Endodermal cell (in vitro differentiated cells): ENCODE measurements at regions not wholly inside any gene's neighbourhood (a gene's known extent, or its start where the extent isn't known, plus 50 kb on each side); places are given as distances from the start of the nearest gene placed in this dataset.

Source experiments
- DNase-seq: peaks from one replicate; pipeline ENCODE4 v3.0.0-alpha.2; 2017
- H3K27ac ChIP-seq: 2 replicates; pipeline ENCODE4 v1.5.1; 2013; ENCODE audit warnings: mild to moderate bottlenecking, low read depth, low read length, moderate library complexity
- H3K27me3 ChIP-seq: 2 replicates; pipeline ENCODE4 v1.6.1; 2013; ENCODE audit warnings: mild to moderate bottlenecking, low read length, moderate library complexity; ENCODE audit not compliant: insufficient read depth, control insufficient read depth, poor library complexity, severe bottlenecking
- H3K36me3 ChIP-seq: 2 replicates; pipeline ENCODE4 v1.7.0; 2013; ENCODE audit warnings: mild to moderate bottlenecking, low read length, moderate library complexity; ENCODE audit not compliant: control insufficient read depth, insufficient read depth
- H3K4me1 ChIP-seq: one replicate; pipeline ENCODE4 v1.7.0; 2013; ENCODE audit warnings: low read length; ENCODE audit not compliant: control insufficient read depth, insufficient read depth
- H3K4me3 ChIP-seq: 2 replicates; pipeline ENCODE4 v1.5.1; 2013; ENCODE audit warnings: mild to moderate bottlenecking, low read length, moderate library complexity
- H3K9ac ChIP-seq: 2 replicates; pipeline ENCODE4 v1.6.1; 2013; ENCODE audit warnings: mild to moderate bottlenecking, low read length, moderate library complexity; ENCODE audit not compliant: poor library complexity, severe bottlenecking; ENCODE audit errors: extremely low read depth
- H3K9me3 ChIP-seq: 2 replicates; pipeline ENCODE4 v1.6.1; 2013; ENCODE audit warnings: mild to moderate bottlenecking, low read length, moderate library complexity; ENCODE audit not compliant: control insufficient read depth
- H3K27ac Mint-ChIP-seq: 2 replicates; pipeline ENCODE4 v1.8.0; 2020; ENCODE audit warnings: mixed read lengths
- H3K27me3 Mint-ChIP-seq: 2 replicates; pipeline ENCODE4 v1.8.0; 2021; ENCODE audit warnings: mild to moderate bottlenecking, mixed read lengths; ENCODE audit not compliant: insufficient read depth
- H3K36me3 Mint-ChIP-seq: 2 replicates; pipeline ENCODE4 v1.8.0; 2020; ENCODE audit warnings: low read depth, mixed read lengths
- H3K4me1 Mint-ChIP-seq: 2 replicates; pipeline ENCODE4 v1.8.0; 2020; ENCODE audit warnings: mixed read lengths
- H3K4me3 Mint-ChIP-seq: 2 replicates; pipeline ENCODE4 v1.8.0; 2020; ENCODE audit warnings: mild to moderate bottlenecking, moderate library complexity, mixed read lengths
- H3K9me3 Mint-ChIP-seq: 2 replicates; pipeline ENCODE4 v1.8.0; 2020; ENCODE audit warnings: mild to moderate bottlenecking, mixed read lengths
- WGBS, 2 experiments: methylation state at CpG; one replicate each; pipeline versions ENCODE4 v1.1.5 to v1.1.7; 2013; ENCODE audit warnings: missing lambda C conversion rate in 2 of 2, mixed read lengths in 1 of 2; ENCODE audit not compliant: insufficient coverage in 1 of 2, insufficient read length in 1 of 2; 5-methylcytosine and 5-hydroxymethylcytosine counted together
- TF ChIP-seq, protein P1 (sequence below): fragments of 200-600 bp; sonication (generic); conservative IDR thresholded peaks from 2 replicates; pipeline ENCODE4 v1.5.0; 2021; ENCODE audit warnings: antibody characterized with exemption, mild to moderate bottlenecking

- H3K9me3 ChIP-seq = no peaks in the 10 kb centered on the region
- Mint-ChIP-seq H3K4me1 (no peaks in the 10 kb centered on the region), H3K27me3 (peaks cover 2% of the 10 kb centered on the region), H3K4me3 (no peak overlapping the region), H3K9me3 (peaks cover 6% of the 10 kb centered on the region), H3K36me3 (no peaks in the 10 kb centered on the region), H3K27ac (no peak overlapping the region)
- no peaks in the 10 kb centered on the region for H3K27me3 ChIP-seq
- no peak for DNase-seq
- no peaks in the 10 kb centered on the region for H3K4me1 ChIP-seq
- 82% methylated on average over 4 of the region's 5 CpGs; no CpG with 5 or more reads in 1 of the 2 experiments for WGBS, 2 experiments
- H3K4me3 ChIP-seq = no peak overlapping the region
- H3K9ac ChIP-seq = no peak overlapping the region
- H3K36me3 ChIP-seq = no peaks in the 10 kb centered on the region
- TF ChIP-seq, protein P1, sequence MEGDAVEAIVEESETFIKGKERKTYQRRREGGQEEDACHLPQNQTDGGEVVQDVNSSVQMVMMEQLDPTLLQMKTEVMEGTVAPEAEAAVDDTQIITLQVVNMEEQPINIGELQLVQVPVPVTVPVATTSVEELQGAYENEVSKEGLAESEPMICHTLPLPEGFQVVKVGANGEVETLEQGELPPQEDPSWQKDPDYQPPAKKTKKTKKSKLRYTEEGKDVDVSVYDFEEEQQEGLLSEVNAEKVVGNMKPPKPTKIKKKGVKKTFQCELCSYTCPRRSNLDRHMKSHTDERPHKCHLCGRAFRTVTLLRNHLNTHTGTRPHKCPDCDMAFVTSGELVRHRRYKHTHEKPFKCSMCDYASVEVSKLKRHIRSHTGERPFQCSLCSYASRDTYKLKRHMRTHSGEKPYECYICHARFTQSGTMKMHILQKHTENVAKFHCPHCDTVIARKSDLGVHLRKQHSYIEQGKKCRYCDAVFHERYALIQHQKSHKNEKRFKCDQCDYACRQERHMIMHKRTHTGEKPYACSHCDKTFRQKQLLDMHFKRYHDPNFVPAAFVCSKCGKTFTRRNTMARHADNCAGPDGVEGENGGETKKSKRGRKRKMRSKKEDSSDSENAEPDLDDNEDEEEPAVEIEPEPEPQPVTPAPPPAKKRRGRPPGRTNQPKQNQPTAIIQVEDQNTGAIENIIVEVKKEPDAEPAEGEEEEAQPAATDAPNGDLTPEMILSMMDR = no peak
- no peak overlapping the region for H3K27ac ChIP-seq
Measured at GRCh38 chr12:39188689-39189088, 254.2 kb downstream of the KIF21A start.

- no peak overlapping the region for H3K27ac ChIP-seq
- DNase-seq = no peak
- no peak overlapping the region for H3K4me3 ChIP-seq
- no peak overlapping the region for H3K9ac ChIP-seq
- no peaks in the 10 kb centered on the region for H3K4me1 ChIP-seq
- 90 to 93% methylated on average over 4 to 11 of the region's 11 CpGs for WGBS, 2 experiments
- Mint-ChIP-seq H3K9me3 (peaks cover 5% of the 10 kb centered on the region), H3K27ac (no peak overlapping the region), H3K27me3 (peaks cover 2% of the 10 kb centered on the region), H3K4me1 (no peaks in the 10 kb centered on the region), H3K4me3 (no peak overlapping the region), H3K36me3 (no peaks in the 10 kb centered on the region)
- H3K9me3 ChIP-seq = no peaks in the 10 kb centered on the region
- TF ChIP-seq, protein P1 = no peak
- no peaks in the 10 kb centered on the region for H3K27me3 ChIP-seq
- no peaks in the 10 kb centered on the region for H3K36me3 ChIP-seq
Measured at GRCh38 chr12:39186744-39187143, 256.2 kb downstream of the KIF21A start.

GRCh38 chr12:39178837-39179236 lies 264.1 kb downstream of the KIF21A start:
- no peak overlapping the region for H3K27ac Mint-ChIP-seq
- Histone ChIP-seq H3K4me3 (no peak overlapping the region), H3K27me3 (no peaks in the 10 kb centered on the region), H3K9ac (no peak overlapping the region), H3K9me3 (no peaks in the 10 kb centered on the region), H3K27ac (no peak overlapping the region), H3K36me3 (no peaks in the 10 kb centered on the region), H3K4me1 (no peaks in the 10 kb centered on the region)
- no peak overlapping the region for H3K4me3 Mint-ChIP-seq
- H3K9me3 Mint-ChIP-seq = peaks cover 6% of the 10 kb centered on the region
- no peaks in the 10 kb centered on the region for H3K36me3 Mint-ChIP-seq
- no peak for DNase-seq
- no peaks in the 10 kb centered on the region for H3K4me1 Mint-ChIP-seq
- TF ChIP-seq, protein P1 = no peak
- no peaks in the 10 kb centered on the region for H3K27me3 Mint-ChIP-seq
- WGBS, 2 experiments = no CpG with 5 or more reads among the region's 1 CpG
